ENCODE measurements at regions not wholly inside any gene's neighbourhood (a gene's known extent, or its start where the extent isn't known, plus 50 kb on each side); places are given as distances from the start of the nearest gene placed in this dataset.

GRCh38 chr11:87397011-87397865, 359.5 kb downstream of the TMEM135 start:
- ATAC-seq (ENCODE audit: insufficient number of reproducible peaks, low FRiP score, low read depth) = no peak
- Histone ChIP-seq H3K4me1 (ENCODE audit: control insufficient read depth in 1 of 2, low read depth in 2 of 2) (no peaks in the 10 kb centered on the region), H3K9me3 (no peaks in the 10 kb centered on the region), H3K36me3 (no peaks in the 10 kb centered on the region), H3K27me3 (replicated peaks; ENCODE audit: insufficient read depth) (no peaks in the 10 kb centered on the region), H3K27ac (no peak overlapping the region), H3K4me3 (no peak overlapping the region)
- no peak for TF ChIP-seq CTCF (IDR thresholded peaks at IDR 0.05)
- no peak for DNase-seq (ENCODE audit: low spot score)

GRCh38 chr11:87394924-87395323, 357.2 kb downstream of the TMEM135 start:
- no peaks in the 10 kb centered on the region for H3K36me3 ChIP-seq
- no peak for DNase-seq (ENCODE audit: low spot score)
- no peak overlapping the region for H3K4me3 ChIP-seq
- no peak for ATAC-seq (ENCODE audit: insufficient number of reproducible peaks, low FRiP score, low read depth)
- H3K9me3 ChIP-seq = no peaks in the 10 kb centered on the region
- TF ChIP-seq CTCF (IDR thresholded peaks at IDR 0.05) = no peak
- H3K4me1 ChIP-seq (ENCODE audit: control insufficient read depth in 1 of 2, low read depth in 2 of 2) = peaks cover 0 to 17% of the 10 kb centered on the region in 2 donors
- no peaks in the 10 kb centered on the region for H3K27me3 ChIP-seq (replicated peaks; ENCODE audit: insufficient read depth)
- no peak overlapping the region for H3K27ac ChIP-seq

GRCh38 chr11:87392665-87393064, 354.9 kb downstream of the TMEM135 start:
- peaks cover 0 to 17% of the 10 kb centered on the region in 2 donors for H3K4me1 ChIP-seq (ENCODE audit: control insufficient read depth in 1 of 2, low read depth in 2 of 2)
- H3K27me3 ChIP-seq (replicated peaks; ENCODE audit: insufficient read depth) = no peaks in the 10 kb centered on the region
- no peak for DNase-seq (ENCODE audit: low spot score)
- TF ChIP-seq CTCF (IDR thresholded peaks at IDR 0.05) = no peak
- H3K4me3 ChIP-seq = no peak overlapping the region
- no peaks in the 10 kb centered on the region for H3K9me3 ChIP-seq
- ATAC-seq (ENCODE audit: insufficient number of reproducible peaks, low FRiP score, low read depth) = no peak
- H3K27ac ChIP-seq = no peak overlapping the region
- no peaks in the 10 kb centered on the region for H3K36me3 ChIP-seq

- DNase-seq (ENCODE audit: low spot score) = no peak
- Histone ChIP-seq H3K9me3 (no peaks in the 10 kb centered on the region), H3K4me1 (ENCODE audit: control insufficient read depth in 1 of 2, low read depth in 2 of 2) (peaks cover 0 to 17% of the 10 kb centered on the region in 2 donors), H3K36me3 (no peaks in the 10 kb centered on the region), H3K4me3 (no peak overlapping the region), H3K27ac (peak overlapping the region in 1 of 2 donors; percentile 20), H3K27me3 (replicated peaks; ENCODE audit: insufficient read depth) (no peaks in the 10 kb centered on the region)
- TF ChIP-seq CTCF (IDR thresholded peaks at IDR 0.05) = no peak
- no peak for ATAC-seq (ENCODE audit: insufficient number of reproducible peaks, low FRiP score, low read depth)
Observed at GRCh38 chr11:87391496-87391895, 353.8 kb downstream of the TMEM135 start.

GRCh38 chr11:87384078-87384729, 346.5 kb downstream of the TMEM135 start:
- Histone ChIP-seq H3K4me3 (no peak overlapping the region), H3K27ac (no peak overlapping the region), H3K36me3 (no peaks in the 10 kb centered on the region), H3K4me1 (ENCODE audit: control insufficient read depth in 1 of 2, low read depth in 2 of 2) (peaks cover 0 to 10% of the 10 kb centered on the region in 2 donors), H3K27me3 (replicated peaks; ENCODE audit: insufficient read depth) (no peaks in the 10 kb centered on the region), H3K9me3 (no peaks in the 10 kb centered on the region)
- DNase-seq (ENCODE audit: low spot score) (no peak), ATAC-seq (ENCODE audit: insufficient number of reproducible peaks, low FRiP score, low read depth) (no peak)
- TF ChIP-seq CTCF (IDR thresholded peaks at IDR 0.05) = no peak
